Activated CD8-positive, alpha-beta T cell treated with anti-CD3 and anti-CD28 coated beads for 36 hours (primary cell): ENCODE measurements at regions not wholly inside any gene's neighbourhood (a gene's known extent, or its start where the extent isn't known, plus 50 kb on each side); places are given as distances from the start of the nearest gene placed in this dataset.

Experiments
- ATAC-seq: fragments of 200-7000 bp; cut with Tn5 transposase; one replicate; pipeline ENCODE4 v1.10.0; 2021; ENCODE audit warnings: mild to moderate bottlenecking, moderate library complexity
- CTCF ChIA-PET: fragments of 350-600 bp; sonication (Branson Sonifier 250); formaldehyde crosslinking; loops from one replicate; lab custom pipeline; 2021; ENCODE audit warnings: antibody characterized with exemption; lab: Charles Lee
- POLR2A ChIA-PET: fragments of 350-600 bp; sonication (Branson Sonifier 250); formaldehyde crosslinking; loops from one replicate; lab custom pipeline; 2021; ENCODE audit warnings: antibody characterized with exemption; lab: Charles Lee
- DNase-seq: peaks from one replicate; pipeline ENCODE4 v3.0.0-alpha.2; 2020
- H3K27ac Mint-ChIP-seq: one replicate; pipeline ENCODE4 v1.8.0; 2021; ENCODE audit warnings: mild to moderate bottlenecking, mixed read lengths
- H3K27me3 Mint-ChIP-seq: one replicate; pipeline ENCODE4 v1.8.0; 2021; ENCODE audit warnings: mixed read lengths
- H3K36me3 Mint-ChIP-seq: one replicate; pipeline ENCODE4 v1.8.0; 2021; ENCODE audit warnings: low read depth, mixed read lengths
- H3K4me1 Mint-ChIP-seq: one replicate; pipeline ENCODE4 v1.8.0; 2021; ENCODE audit warnings: low read depth, mixed read lengths
- H3K4me3 Mint-ChIP-seq: one replicate; pipeline ENCODE4 v1.8.0; 2021; ENCODE audit warnings: mild to moderate bottlenecking, moderate library complexity, mixed read lengths
- H3K9me3 Mint-ChIP-seq: one replicate; pipeline ENCODE4 v1.8.0; 2021; ENCODE audit warnings: mixed read lengths
- intact Hi-C: fragments of 100-400 bp; cut with micrococcal nuclease; formaldehyde crosslinking; loops from one replicate; pipeline ENCODE4 v1.10.0; 2022
- TF ChIP-seq, protein P1 (sequence below): fragments of 200-600 bp; IDR thresholded peaks from one replicate; pipeline ENCODE4 v1.8.0; 2022; ENCODE audit warnings: antibody characterized with exemption, mild to moderate bottlenecking

DNA sequence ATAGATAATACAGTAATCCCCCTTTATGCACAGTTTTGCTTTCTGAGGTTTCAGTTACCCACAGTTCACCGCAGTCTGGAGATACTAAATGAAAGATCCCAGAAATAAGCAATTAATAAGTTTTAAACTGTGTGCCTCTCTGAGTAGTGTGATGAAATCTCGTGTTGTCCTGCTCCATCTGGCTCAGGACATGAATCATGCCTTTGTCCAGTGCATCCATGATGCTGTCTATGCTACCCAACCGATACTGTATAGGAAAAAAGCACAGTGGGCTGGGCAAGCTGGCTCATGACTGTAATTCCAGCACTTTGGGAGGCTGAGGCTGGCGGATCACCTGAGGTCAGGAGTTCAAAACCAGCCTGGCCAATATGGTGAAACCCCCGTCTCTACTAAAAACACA, 85.0 kb upstream of the SLC2A1 start:
- TF ChIP-seq, protein P1, sequence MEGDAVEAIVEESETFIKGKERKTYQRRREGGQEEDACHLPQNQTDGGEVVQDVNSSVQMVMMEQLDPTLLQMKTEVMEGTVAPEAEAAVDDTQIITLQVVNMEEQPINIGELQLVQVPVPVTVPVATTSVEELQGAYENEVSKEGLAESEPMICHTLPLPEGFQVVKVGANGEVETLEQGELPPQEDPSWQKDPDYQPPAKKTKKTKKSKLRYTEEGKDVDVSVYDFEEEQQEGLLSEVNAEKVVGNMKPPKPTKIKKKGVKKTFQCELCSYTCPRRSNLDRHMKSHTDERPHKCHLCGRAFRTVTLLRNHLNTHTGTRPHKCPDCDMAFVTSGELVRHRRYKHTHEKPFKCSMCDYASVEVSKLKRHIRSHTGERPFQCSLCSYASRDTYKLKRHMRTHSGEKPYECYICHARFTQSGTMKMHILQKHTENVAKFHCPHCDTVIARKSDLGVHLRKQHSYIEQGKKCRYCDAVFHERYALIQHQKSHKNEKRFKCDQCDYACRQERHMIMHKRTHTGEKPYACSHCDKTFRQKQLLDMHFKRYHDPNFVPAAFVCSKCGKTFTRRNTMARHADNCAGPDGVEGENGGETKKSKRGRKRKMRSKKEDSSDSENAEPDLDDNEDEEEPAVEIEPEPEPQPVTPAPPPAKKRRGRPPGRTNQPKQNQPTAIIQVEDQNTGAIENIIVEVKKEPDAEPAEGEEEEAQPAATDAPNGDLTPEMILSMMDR: no peak
- ATAC-seq: no peak
- CTCF ChIA-PET: interaction anchor here (3.3 kb wide), 1 partner anchor 29 kb away, joined by 18 read pairs; no protein-coding TSS in a partner anchor

DNA sequence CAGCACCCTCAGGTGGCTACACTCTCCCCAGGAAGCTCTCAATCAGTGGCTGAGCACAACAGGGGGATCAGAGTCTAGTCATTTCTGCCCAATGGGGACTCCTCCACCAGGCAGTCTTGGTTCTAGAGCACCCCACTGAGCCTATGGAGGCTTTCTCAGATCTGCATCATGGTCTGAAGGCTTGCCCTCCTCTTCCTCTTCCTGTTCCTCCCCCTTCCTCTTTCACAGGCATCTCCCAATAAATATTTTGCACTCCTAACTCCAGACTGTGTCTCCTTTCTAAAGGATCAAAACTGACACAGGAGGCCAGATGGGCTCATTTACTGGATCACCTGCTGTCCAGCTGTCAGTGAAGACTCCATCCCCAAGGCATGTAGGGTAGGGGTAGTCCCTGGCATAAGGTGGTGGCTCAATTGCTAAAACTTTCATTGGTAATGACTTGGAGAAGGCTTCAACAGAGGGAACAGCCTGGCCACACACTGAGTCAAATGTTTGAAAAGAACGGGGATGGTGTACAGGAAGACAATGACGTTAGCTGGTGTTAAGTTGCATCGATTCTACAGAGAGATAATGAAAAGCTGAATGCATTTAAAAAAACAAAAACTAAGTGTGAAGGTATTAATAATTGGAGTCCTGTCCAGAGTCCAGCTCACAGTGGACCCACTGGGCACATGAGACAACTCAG, 84.2 kb upstream of the SLC2A1 start:
- Mint-ChIP-seq H3K27ac (no peak overlapping the region), H3K4me1 (peaks cover 2% of the 10 kb centered on the region), H3K9me3 (no peaks in the 10 kb centered on the region), H3K36me3 (no peaks in the 10 kb centered on the region), H3K4me3 (no peak overlapping the region), H3K27me3 (no peaks in the 10 kb centered on the region)
- TF ChIP-seq, protein P1: no peak
- ATAC-seq: no peak
- intact Hi-C loops: no loop called here
- ChIA-PET POLR2A (no interaction called here), CTCF (interaction anchor here (3.3 kb wide), 1 partner anchor 30 kb away, joined by 18 read pairs; no protein-coding TSS in a partner anchor)
- no peak for DNase-seq

More for the DNA sequence above, 85.0 kb upstream of the SLC2A1 start:
- Mint-ChIP-seq H3K36me3 (no peaks in the 10 kb centered on the region), H3K27me3 (no peaks in the 10 kb centered on the region), H3K4me3 (no peak overlapping the region), H3K4me1 (peaks cover 2% of the 10 kb centered on the region), H3K27ac (no peak overlapping the region), H3K9me3 (no peaks in the 10 kb centered on the region)
- DNase-seq: no peak
- intact Hi-C loops: no loop called here
- POLR2A ChIA-PET: no interaction called here

DNA sequence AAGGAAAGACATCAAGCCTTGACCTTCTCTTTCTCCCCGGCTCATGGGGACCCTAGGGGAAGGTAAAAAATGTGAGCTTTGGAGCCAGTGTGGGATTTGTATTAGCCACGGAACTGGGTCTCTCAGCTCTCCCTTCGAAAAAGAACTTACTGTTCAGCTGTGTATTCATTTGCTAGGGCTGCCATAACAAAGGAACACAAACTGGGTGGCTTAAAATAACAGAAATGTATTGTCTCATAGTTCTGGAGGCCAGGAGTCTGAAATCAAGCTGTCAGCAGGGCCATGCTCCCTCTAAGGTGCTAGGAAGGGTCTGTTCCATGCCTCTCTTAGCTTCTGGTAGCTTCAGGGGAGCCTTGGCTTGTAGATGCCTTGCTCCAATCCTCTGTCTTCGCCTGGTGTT, 83.5 kb upstream of the SLC2A1 start:
- Mint-ChIP-seq H3K4me1 (peaks cover 2% of the 10 kb centered on the region), H3K36me3 (no peaks in the 10 kb centered on the region), H3K27me3 (no peaks in the 10 kb centered on the region), H3K9me3 (no peaks in the 10 kb centered on the region), H3K27ac (no peak overlapping the region), H3K4me3 (no peak overlapping the region)
- ATAC-seq (no peak), DNase-seq (no peak)
- ChIA-PET POLR2A (no interaction called here), CTCF (interaction anchor here (0.6 to 3.3 kb wide), 2 partner anchors 31 to 128 kb away, joined by 3 to 18 read pairs; no protein-coding TSS in a partner anchor)
- intact Hi-C loops: no loop called here
- TF ChIP-seq, protein P1: no peak

DNA sequence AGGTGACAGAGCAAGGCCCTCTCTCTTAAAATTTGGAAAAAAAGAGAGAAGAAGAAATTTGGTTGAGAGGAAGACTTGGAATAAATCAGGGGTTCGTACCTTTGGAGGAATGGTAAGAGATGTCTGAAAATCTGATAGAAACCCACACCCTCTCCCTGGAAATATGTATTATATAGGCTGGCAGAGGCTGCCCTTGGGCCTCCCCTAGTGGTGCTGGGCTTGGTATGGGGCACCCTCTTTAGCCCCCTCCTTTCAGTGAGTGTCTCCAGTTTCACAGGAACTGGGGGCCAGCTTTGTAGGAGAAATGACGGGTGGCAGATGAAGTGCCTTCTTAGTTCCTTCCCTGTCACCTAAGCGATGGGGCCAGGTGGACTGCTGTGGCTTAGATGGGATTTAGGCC, 82.9 kb upstream of the SLC2A1 start:
- intact Hi-C loops: no loop called here
- Mint-ChIP-seq H3K9me3 (no peaks in the 10 kb centered on the region), H3K27ac (no peak overlapping the region), H3K4me1 (peaks cover 2% of the 10 kb centered on the region), H3K27me3 (no peaks in the 10 kb centered on the region), H3K4me3 (no peak overlapping the region), H3K36me3 (no peaks in the 10 kb centered on the region)
- POLR2A ChIA-PET: no interaction called here
- DNase-seq (no peak), ATAC-seq (no peak)
- TF ChIP-seq, protein P1: no peak
- CTCF ChIA-PET: interaction anchor here (1.5 to 3.3 kb wide), 2 partner anchors 31 to 128 kb away, joined by 5 to 18 read pairs; no protein-coding TSS in a partner anchor
